HCT116 (cell line): ENCODE measurements at regions not wholly inside any gene's neighbourhood (a gene's known extent, or its start where the extent isn't known, plus 50 kb on each side); places are given as distances from the start of the nearest gene placed in this dataset.

Experiments
- ATAC-seq: fragments of 200-7000 bp; cut with Tn5 transposase; 2 replicates; pipeline ENCODE4 v1.9.1; 2020; ENCODE audit warnings: mild to moderate bottlenecking, moderate library complexity
- BruUV-seq: library from RNA; stranded (reverse); fragments of 400-500 nt; replicated peaks from 2 replicates; lab custom pipeline; 2021; lab: Mats Ljungman, UMichigan
- CTCF ChIA-PET: fragments of 300-600 bp; sonication (Branson Sonifier 250); formaldehyde crosslinking; loops from one replicate; lab custom pipeline; 2021; ENCODE audit warnings: antibody characterized with exemption; lab: Charles Lee
- POLR2A ChIA-PET: fragments of 300-600, 350-600 bp; sonication (Branson Sonifier 250); formaldehyde crosslinking; loops from one replicate; lab custom pipeline; 2021; ENCODE audit warnings: antibody characterized with exemption; lab: Charles Lee
- RAD21 ChIA-PET, 2 experiments: fragments of 300-600 bp; sonication (Branson Sonifier 250); formaldehyde crosslinking; loops; one replicate each; lab custom pipeline; 2023; ENCODE audit warnings: low total read pairs in 2 of 2; ENCODE audit not compliant: uncharacterized antibody in 2 of 2, unreplicated experiment in 2 of 2, low non-redundant PET in 1 of 2; lab: Charles Lee
- DNase-seq: peaks from one replicate; pipeline ENCODE4 v3.0.0-alpha.2; 2010; ENCODE audit warnings: low read depth, low spot score
- H2AFZ ChIP-seq: fragments of 200-600 bp; shearing (Covaris generic), sonication (generic); 2 replicates; pipeline ENCODE4 v1.6.1; 2017; ENCODE audit warnings: low read depth, mixed run types, mixed read lengths, antibody characterized with exemption, low read length; ENCODE audit not compliant: poor library complexity, severe bottlenecking
- H3K27ac ChIP-seq: 2 replicates; pipeline ENCODE4 v1.5.1; 2012; ENCODE audit warnings: low read depth, low read length
- H3K27me3 ChIP-seq: fragments of 200-600 bp; sonication (generic); 2 replicates; pipeline ENCODE4 v1.6.1; 2016; ENCODE audit warnings: mixed run types, low read length, mixed read lengths; ENCODE audit not compliant: insufficient read depth
- H3K36me3 ChIP-seq, 2 experiments: fragments of 200-500 bp in 1 of 2; fragments of 200-600 bp in 1 of 2; sonication (Bioruptor generic) in 1 of 2; sonication (generic) in 1 of 2; 2 replicates each; pipeline versions ENCODE4 v1.5.1 to v1.6.1; 2014 to 2016; ENCODE audit warnings: low read length in 2 of 2, inconsistent platforms in 1 of 2, mixed read lengths in 1 of 2, mixed run types in 1 of 2; ENCODE audit not compliant: insufficient read depth in 2 of 2, control insufficient read depth in 1 of 2
- H3K4me1 ChIP-seq, 2 experiments: fragments of 200-600 bp in 1 of 2; sonication (generic) in 1 of 2; 2 replicates each; pipeline versions ENCODE4 v1.5.1 to v1.6.1; 2012 to 2017; ENCODE audit warnings: low read length in 2 of 2, inconsistent platforms in 1 of 2, mild to moderate bottlenecking in 1 of 2, mixed read lengths in 1 of 2, mixed run types in 1 of 2, moderate library complexity in 1 of 2; ENCODE audit not compliant: insufficient read depth in 2 of 2, control insufficient read depth in 1 of 2
- H3K4me2 ChIP-seq: fragments of 200-600 bp; sonication (generic); 2 replicates; pipeline ENCODE4 v1.6.1; 2017; ENCODE audit warnings: mixed run types, low read length, mixed read lengths
- H3K4me3 ChIP-seq, 2 experiments: fragments of 200-600 bp in 1 of 2; sonication (generic) in 1 of 2; replicated peaks in 1 of 2; 2 replicates each; pipeline ENCODE4 v1.5.1; 2011 to 2016; ENCODE audit warnings: low read length in 2 of 2, control low read depth in 1 of 2, low read depth in 1 of 2, mild to moderate bottlenecking in 1 of 2, mixed read lengths in 1 of 2, mixed run types in 1 of 2
- H3K79me2 ChIP-seq: fragments of 200-600 bp; sonication (generic); 2 replicates; pipeline ENCODE4 v1.6.1; 2017; ENCODE audit warnings: mild to moderate bottlenecking, mixed run types, low read length, moderate library complexity, mixed read lengths; ENCODE audit not compliant: insufficient read depth
- H3K9ac ChIP-seq: fragments of 200-600 bp; sonication (generic); 2 replicates; pipeline ENCODE4 v1.6.1; 2016; ENCODE audit warnings: low read length, mixed read lengths
- H3K9me2 ChIP-seq: fragments of 200-600 bp; sonication (generic), shearing (Covaris generic); 2 replicates; pipeline ENCODE4 v1.6.1; 2017; ENCODE audit warnings: mixed run types, mild to moderate bottlenecking, moderate library complexity; ENCODE audit not compliant: insufficient read depth
- H3K9me3 ChIP-seq, 2 experiments: fragments of 200-500 bp in 1 of 2; fragments of 200-600 bp in 1 of 2; sonication (Bioruptor generic) in 1 of 2; sonication (generic) in 1 of 2; 2 replicates each; pipeline ENCODE4 v1.6.1; 2014 to 2017; ENCODE audit warnings: low read length in 2 of 2, mixed read lengths in 2 of 2, inconsistent platforms in 1 of 2, low read depth in 1 of 2, mild to moderate bottlenecking in 1 of 2, mixed run types in 1 of 2, moderate library complexity in 1 of 2; ENCODE audit not compliant: control insufficient read depth in 1 of 2, insufficient read depth in 1 of 2
- H4K20me1 ChIP-seq: fragments of 200-600 bp; sonication (generic), shearing (Covaris generic); 2 replicates; pipeline ENCODE4 v1.6.1; 2017; ENCODE audit warnings: mixed run types, mild to moderate bottlenecking, moderate library complexity; ENCODE audit not compliant: insufficient read depth
- ATF3 ChIP-seq: IDR thresholded peaks from 2 replicates; pipeline ENCODE4 v1.6.1; 2012
- CBX3 ChIP-seq: IDR thresholded peaks from 2 replicates; pipeline ENCODE4 v1.6.1; 2012; ENCODE audit warnings: low read depth
- CTCF ChIP-seq, 3 experiments: fragments of 200-600 bp in 1 of 3; sonication (generic) in 1 of 3; IDR thresholded peaks in 2 of 3; conservative IDR thresholded peaks in 1 of 3; 2 replicates each; pipeline ENCODE4 v1.5.1; 2012 to 2017; ENCODE audit warnings: low read depth in 2 of 3, low read length in 2 of 3, antibody characterized with exemption in 1 of 3, borderline replicate concordance in 1 of 3, control low read depth in 1 of 3, mild to moderate bottlenecking in 1 of 3, mixed read lengths in 1 of 3, mixed run types in 1 of 3, moderate library complexity in 1 of 3; ENCODE audit not compliant: insufficient read depth in 1 of 3
- EGR1 ChIP-seq: IDR thresholded peaks from 2 replicates; pipeline ENCODE4 v1.6.1; 2012; ENCODE audit warnings: low read depth
- ELF1 ChIP-seq: IDR thresholded peaks from 2 replicates; pipeline ENCODE4 v1.6.1; 2012; ENCODE audit warnings: low read depth, borderline replicate concordance
- EZH2 ChIP-seq: fragments of 200-600 bp; sonication (generic); IDR thresholded peaks from 2 replicates; pipeline ENCODE4 v1.6.1; 2017; ENCODE audit warnings: antibody characterized with exemption, mixed run types
- FOSL1 ChIP-seq: IDR thresholded peaks from 2 replicates; pipeline ENCODE4 v1.6.1; 2012; ENCODE audit warnings: low read depth
- JUND ChIP-seq: IDR thresholded peaks from 2 replicates; pipeline ENCODE4 v1.6.1; 2012
- MAX ChIP-seq: IDR thresholded peaks from 2 replicates; pipeline ENCODE4 v1.6.1; 2012
- POLR2A ChIP-seq: IDR thresholded peaks from 2 replicates; pipeline ENCODE4 v1.7.0; 2011; ENCODE audit warnings: borderline replicate concordance; ENCODE audit not compliant: insufficient read depth, insufficient read length; ENCODE audit errors: extremely low read depth
- POLR2AphosphoS5 ChIP-seq: IDR thresholded peaks from 2 replicates; pipeline ENCODE4 v1.6.1; 2011; ENCODE audit warnings: mild to moderate bottlenecking, low read depth, low read length, moderate library complexity
- REST ChIP-seq: IDR thresholded peaks from 2 replicates; pipeline ENCODE4 v1.6.1; 2012; ENCODE audit warnings: low read depth
- SIN3A ChIP-seq: IDR thresholded peaks from 2 replicates; pipeline ENCODE4 v1.6.1; 2012; ENCODE audit warnings: low read depth
- SP1 ChIP-seq: IDR thresholded peaks from 2 replicates; pipeline ENCODE4 v1.6.1; 2012; ENCODE audit warnings: low read depth
- TCF7L2 ChIP-seq: IDR thresholded peaks from 2 replicates; pipeline ENCODE4 v1.7.0; 2011; ENCODE audit warnings: borderline replicate concordance, inconsistent platforms; ENCODE audit not compliant: insufficient read depth, insufficient read length; ENCODE audit errors: extremely low read depth
- ZBTB33 ChIP-seq: IDR thresholded peaks from 2 replicates; pipeline ENCODE4 v1.6.1; 2011; ENCODE audit warnings: mild to moderate bottlenecking, low read length, moderate library complexity; ENCODE audit not compliant: insufficient replicate concordance; ENCODE audit errors: extremely low read depth
- ZFX ChIP-seq: fragments of 450-650 bp; IDR thresholded peaks from 2 replicates; pipeline ENCODE4 v1.6.1; 2017
- ZNF274 ChIP-seq: fragments of 200-500 bp; sonication (Bioruptor generic); IDR thresholded peaks from 2 replicates; pipeline ENCODE4 v1.6.1; 2014; ENCODE audit warnings: mild to moderate bottlenecking, low read depth, low read length, inconsistent platforms
- intact Hi-C: fragments of 100-400 bp; cut with micrococcal nuclease; formaldehyde crosslinking; loops from 2 replicates; pipeline ENCODE4 v1.10.0; 2022

- H3K4me3 ChIP-seq = no peak overlapping the region
- no peaks in the 10 kb centered on the region for H3K4me1 ChIP-seq
- no peak for ATAC-seq
- H3K9me2 ChIP-seq = no peaks in the 10 kb centered on the region
- no peaks in the 10 kb centered on the region for H3K9me3 ChIP-seq
- peaks cover 22% of the 10 kb centered on the region; the same call in 1 of the 2 replicates for H3K27me3 ChIP-seq
- no peak for DNase-seq
- intact Hi-C loops = no loop called here
- no peak overlapping the region for H3K4me2 ChIP-seq
- TF ChIP-seq ZFX (no peak), SP1 (no peak), CTCF (IDR thresholded peaks at IDR 0.05 in 2 of 3, conservative IDR thresholded peaks at IDR 0.05 in 1 of 3; ENCODE audit: borderline replicate concordance in 1 of 3, insufficient read depth in 1 of 3, low read depth in 2 of 3, low read length in 2 of 3) (no peak), MAX (no peak), POLR2AphosphoS5 (no peak), ELF1 (no peak), JUND (no peak), CBX3 (no peak), EGR1 (no peak), ZBTB33 (no peak), POLR2A (no peak), SIN3A (no peak), ZNF274 (no peak), FOSL1 (no peak), TCF7L2 (no peak), REST (no peak), ATF3 (no peak), EZH2 (no peak)
- BruUV-seq = no TSS peak
- H3K27ac ChIP-seq = no peak overlapping the region
- no peak overlapping the region for H2AFZ ChIP-seq
- no peaks in the 10 kb centered on the region for H3K79me2 ChIP-seq
- CTCF ChIA-PET = no interaction called here
- RAD21 ChIA-PET = no interaction called here
- no peak overlapping the region for H3K9ac ChIP-seq
- POLR2A ChIA-PET = no interaction called here
- no peaks in the 10 kb centered on the region for H4K20me1 ChIP-seq
- no peaks in the 10 kb centered on the region for H3K36me3 ChIP-seq
Observed at GRCh38 chr3:124519591-124520194, 210.6 kb upstream of the UMPS start.
